Osteoblast (primary cell): ENCODE measurements at regions not wholly inside any gene's neighbourhood (a gene's known extent, or its start where the extent isn't known, plus 50 kb on each side); places are given as distances from the start of the nearest gene placed in this dataset.

ENCODE experiments used
- DNase-seq: peaks from one replicate; pipeline ENCODE4 v3.0.0; 2011; ENCODE audit warnings: low spot score, mixed read lengths; ENCODE audit not compliant: insufficient read length; ENCODE audit errors: missing footprints
- H2AFZ ChIP-seq: 2 replicates; pipeline ENCODE4 v1.6.0; 2011; ENCODE audit warnings: mild to moderate bottlenecking, low read length
- H3K27ac ChIP-seq: 2 replicates; pipeline ENCODE4 v1.5.1; 2011; ENCODE audit warnings: mild to moderate bottlenecking, low read depth, low read length, moderate library complexity
- H3K27me3 ChIP-seq: 2 replicates; pipeline ENCODE4 v1.6.0; 2012; ENCODE audit warnings: mild to moderate bottlenecking, control low read depth, inconsistent platforms, low read length, moderate library complexity; ENCODE audit not compliant: insufficient read depth
- H3K36me3 ChIP-seq: 2 replicates; pipeline ENCODE4 v1.5.1; 2011; ENCODE audit warnings: mild to moderate bottlenecking, low read length, control low read depth, moderate library complexity; ENCODE audit not compliant: insufficient read depth
- H3K4me1 ChIP-seq: 2 replicates; pipeline ENCODE4 v1.5.1; 2011; ENCODE audit warnings: mild to moderate bottlenecking, low read length, control low read depth, moderate library complexity; ENCODE audit not compliant: insufficient read depth
- H3K4me2 ChIP-seq: 2 replicates; pipeline ENCODE4 v1.6.0; 2011; ENCODE audit warnings: mild to moderate bottlenecking, low read length; ENCODE audit not compliant: insufficient read depth
- H3K4me3 ChIP-seq: fragments of 200-600 bp; sonication (generic); 3 replicates; pipeline ENCODE4 v1.5.1; 2012; ENCODE audit warnings: mild to moderate bottlenecking, low read length, inconsistent platforms; ENCODE audit not compliant: insufficient read depth
- H3K79me2 ChIP-seq: 2 replicates; pipeline ENCODE4 v1.6.0; 2012; ENCODE audit warnings: mild to moderate bottlenecking, low read length, control low read depth, inconsistent platforms; ENCODE audit not compliant: insufficient read depth
- H3K9me3 ChIP-seq: 2 replicates; pipeline ENCODE4 v1.5.1; 2011; ENCODE audit warnings: low read depth, low read length, control low read depth
- H4K20me1 ChIP-seq: 2 replicates; pipeline ENCODE4 v1.6.0; 2012; ENCODE audit warnings: mild to moderate bottlenecking, low read length, control low read depth; ENCODE audit not compliant: insufficient read depth
- TF ChIP-seq, protein P1 (sequence below): IDR thresholded peaks from 2 replicates; pipeline ENCODE4 v1.5.1; 2011; ENCODE audit warnings: mild to moderate bottlenecking, low read depth, low read length, moderate library complexity; ENCODE audit errors: extremely low read depth

DNA sequence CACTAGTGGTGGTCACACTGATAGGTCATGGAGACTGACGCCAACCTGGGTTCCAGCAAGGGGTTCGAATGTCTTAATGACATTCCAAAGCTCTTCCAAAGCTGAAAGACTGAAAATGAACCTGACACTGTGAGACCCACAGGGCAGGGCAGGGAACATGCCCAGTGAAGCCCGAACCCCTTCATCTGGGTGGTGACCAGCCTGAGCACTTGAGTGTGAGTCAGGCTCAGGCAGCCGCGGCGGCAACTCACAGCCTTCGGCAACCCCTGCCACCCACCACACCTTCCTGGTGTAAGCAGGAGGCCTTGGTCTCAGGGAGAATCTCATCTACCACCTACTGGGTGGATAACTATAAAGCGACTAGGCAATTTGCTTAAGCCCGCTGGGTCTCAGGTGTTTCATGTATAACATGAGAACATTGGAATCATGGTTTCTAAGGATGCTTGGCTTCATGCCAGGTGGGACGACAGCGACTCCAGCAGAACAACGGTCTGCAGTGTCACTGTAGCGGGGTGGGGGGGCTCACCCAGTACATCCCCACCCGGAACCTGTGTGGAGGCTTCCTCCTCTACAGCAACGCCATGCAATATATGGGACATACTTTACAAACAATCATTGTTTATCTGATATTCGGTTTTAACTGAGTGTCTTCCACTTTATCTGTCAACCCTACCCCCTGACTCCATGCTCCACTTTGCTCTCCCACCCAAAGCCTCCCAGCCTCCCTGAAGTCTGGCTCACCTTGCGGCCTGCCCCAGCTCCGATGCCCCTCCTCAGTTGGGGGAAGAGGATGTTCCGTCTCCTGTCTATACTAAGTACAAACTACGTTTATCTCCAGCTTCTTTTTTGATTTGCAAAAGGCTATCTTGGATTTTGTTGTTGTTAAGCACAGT is 125.0 kb upstream of the MEF2A start:
- Histone ChIP-seq H3K36me3 (no peaks in the 10 kb centered on the region), H3K79me2 (no peaks in the 10 kb centered on the region), H3K27ac (no peak overlapping the region), H3K27me3 (no peaks in the 10 kb centered on the region), H3K4me1 (peaks cover 22% of the 10 kb centered on the region), H2AFZ (no peak overlapping the region), H3K4me2 (no peak overlapping the region), H3K9me3 (no peaks in the 10 kb centered on the region), H3K4me3 (no peak overlapping the region), H4K20me1 (no peaks in the 10 kb centered on the region)
- TF ChIP-seq, protein P1, sequence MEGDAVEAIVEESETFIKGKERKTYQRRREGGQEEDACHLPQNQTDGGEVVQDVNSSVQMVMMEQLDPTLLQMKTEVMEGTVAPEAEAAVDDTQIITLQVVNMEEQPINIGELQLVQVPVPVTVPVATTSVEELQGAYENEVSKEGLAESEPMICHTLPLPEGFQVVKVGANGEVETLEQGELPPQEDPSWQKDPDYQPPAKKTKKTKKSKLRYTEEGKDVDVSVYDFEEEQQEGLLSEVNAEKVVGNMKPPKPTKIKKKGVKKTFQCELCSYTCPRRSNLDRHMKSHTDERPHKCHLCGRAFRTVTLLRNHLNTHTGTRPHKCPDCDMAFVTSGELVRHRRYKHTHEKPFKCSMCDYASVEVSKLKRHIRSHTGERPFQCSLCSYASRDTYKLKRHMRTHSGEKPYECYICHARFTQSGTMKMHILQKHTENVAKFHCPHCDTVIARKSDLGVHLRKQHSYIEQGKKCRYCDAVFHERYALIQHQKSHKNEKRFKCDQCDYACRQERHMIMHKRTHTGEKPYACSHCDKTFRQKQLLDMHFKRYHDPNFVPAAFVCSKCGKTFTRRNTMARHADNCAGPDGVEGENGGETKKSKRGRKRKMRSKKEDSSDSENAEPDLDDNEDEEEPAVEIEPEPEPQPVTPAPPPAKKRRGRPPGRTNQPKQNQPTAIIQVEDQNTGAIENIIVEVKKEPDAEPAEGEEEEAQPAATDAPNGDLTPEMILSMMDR = no peak
- DNase-seq = peak; percentile 57

DNA sequence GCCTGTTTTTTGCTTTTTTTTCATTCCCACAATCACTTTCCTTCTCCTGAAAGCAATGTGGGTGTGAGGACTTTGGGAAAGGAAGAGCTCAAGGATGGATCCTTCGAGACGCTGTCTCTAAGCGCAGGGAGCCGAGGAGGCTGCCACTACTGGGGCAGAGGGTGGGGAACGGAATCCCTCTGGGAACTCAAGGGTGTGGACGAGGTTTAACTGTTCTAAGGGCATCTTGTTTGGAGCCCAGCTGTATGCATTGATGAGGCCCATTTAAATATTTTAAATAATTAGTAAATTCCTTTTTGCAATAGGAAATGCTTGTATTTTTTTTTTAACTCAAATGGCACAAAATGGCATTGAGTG is 124.4 kb upstream of the MEF2A start:
- H4K20me1 ChIP-seq = no peaks in the 10 kb centered on the region
- H3K79me2 ChIP-seq = no peaks in the 10 kb centered on the region
- H2AFZ ChIP-seq = no peak overlapping the region
- no peak overlapping the region for H3K4me2 ChIP-seq
- TF ChIP-seq, protein P1 = no peak
- no peaks in the 10 kb centered on the region for H3K9me3 ChIP-seq
- peaks cover 2% of the 10 kb centered on the region for H3K27me3 ChIP-seq
- peak overlapping the region; percentile 59 for H3K27ac ChIP-seq
- DNase-seq = no peak
- H3K4me3 ChIP-seq = no peak overlapping the region
- H3K4me1 ChIP-seq = peaks cover 22% of the 10 kb centered on the region
- no peaks in the 10 kb centered on the region for H3K36me3 ChIP-seq

DNA sequence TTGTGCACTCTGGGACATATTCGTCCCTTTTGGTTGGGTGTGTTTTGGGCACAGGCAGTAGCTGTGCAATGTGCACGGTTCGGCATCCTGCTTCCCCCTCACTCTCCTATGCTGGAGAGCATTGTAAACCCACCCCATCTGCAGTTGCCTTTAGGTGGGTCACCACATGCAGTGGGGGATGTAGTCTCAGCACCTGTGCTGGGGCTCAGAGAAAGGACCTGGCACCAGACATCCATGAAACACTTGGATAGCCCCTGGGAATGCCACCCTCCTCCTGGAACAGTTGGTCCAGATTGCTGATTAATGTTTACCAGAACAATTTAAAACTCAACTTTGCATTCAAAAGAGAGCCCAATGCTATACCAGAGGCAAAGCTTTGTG is 123.9 kb upstream of the MEF2A start:
- TF ChIP-seq, protein P1 = no peak
- Histone ChIP-seq H3K4me1 (peaks cover 22% of the 10 kb centered on the region), H3K79me2 (no peaks in the 10 kb centered on the region), H4K20me1 (no peaks in the 10 kb centered on the region), H3K4me3 (no peak overlapping the region), H2AFZ (no peak overlapping the region), H3K9me3 (no peaks in the 10 kb centered on the region), H3K36me3 (no peaks in the 10 kb centered on the region), H3K27me3 (peaks cover 2% of the 10 kb centered on the region), H3K27ac (peak overlapping the region; percentile 59), H3K4me2 (peak overlapping the region; percentile 28)
- DNase-seq = peak; percentile 60

DNA sequence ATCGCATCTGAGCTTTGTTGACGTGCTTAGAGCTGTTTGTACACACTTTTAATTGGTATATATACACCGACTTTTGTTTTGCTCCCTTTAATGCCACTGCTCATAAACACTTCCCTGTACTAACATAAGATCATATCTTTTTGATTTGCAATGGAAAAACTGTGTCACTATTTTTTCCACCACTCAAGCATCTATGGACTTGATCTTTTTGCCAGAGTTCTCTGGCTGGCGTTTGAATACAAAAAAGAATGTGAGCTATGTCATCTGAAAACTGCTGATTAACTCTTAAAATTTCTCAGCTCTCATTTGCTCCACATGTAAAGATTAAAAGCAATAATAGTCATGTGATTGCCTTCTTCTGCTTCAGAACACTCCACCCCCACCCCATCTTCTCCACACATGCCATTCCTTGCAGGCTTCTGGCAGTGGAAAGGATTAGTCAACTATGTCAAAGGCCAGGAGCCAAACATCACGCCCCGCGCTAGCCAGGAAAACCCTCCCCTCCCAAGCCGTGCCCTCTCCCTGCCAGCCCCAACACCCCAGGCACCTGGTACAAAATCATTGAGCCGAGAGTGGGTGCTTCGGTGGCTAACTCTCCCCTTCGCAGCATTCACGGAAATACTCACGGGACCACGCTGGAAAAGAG is 123.4 kb upstream of the MEF2A start:
- DNase-seq = peak; percentile 98

More for the DNA sequence above, 123.4 kb upstream of the MEF2A start:
- peak overlapping the region; percentile 71 for H2AFZ ChIP-seq
- no peaks in the 10 kb centered on the region for H3K79me2 ChIP-seq
- no peaks in the 10 kb centered on the region for H3K9me3 ChIP-seq
- peaks cover 22% of the 10 kb centered on the region for H3K4me1 ChIP-seq
- no peaks in the 10 kb centered on the region for H4K20me1 ChIP-seq
- peaks cover 2% of the 10 kb centered on the region for H3K27me3 ChIP-seq
- TF ChIP-seq, protein P1 = no peak
- peak overlapping the region; percentile 28 for H3K4me2 ChIP-seq
- peak overlapping the region; percentile 36 for H3K4me3 ChIP-seq
- H3K27ac ChIP-seq = peak overlapping the region; percentile 59
- H3K36me3 ChIP-seq = no peaks in the 10 kb centered on the region
